GM18909 (cell line): ENCODE measurements at regions not wholly inside any gene's neighbourhood (a gene's known extent, or its start where the extent isn't known, plus 50 kb on each side); places are given as distances from the start of the nearest gene placed in this dataset.

Experiments used
- ATAC-seq: cut with Tn5 transposase; IDR thresholded peaks from one replicate; pipeline ENCODE4 v1.9.1; 2021; ENCODE audit warnings: mild to moderate bottlenecking; ENCODE audit not compliant: unreplicated experiment, poor library complexity

GRCh38 chr4:184575306-184575705 is 73.9 kb downstream of the CASP3 start:
- ATAC-seq: no peak

GRCh38 chr4:184574861-184575260 is 74.4 kb downstream of the CASP3 start:
- ATAC-seq: no peak

GRCh38 chr4:184573701-184574100 is 75.5 kb downstream of the CASP3 start:
- ATAC-seq: no peak

GRCh38 chr4:184568770-184569169 is 80.5 kb downstream of the CASP3 start:
- ATAC-seq: no peak

- no peak for ATAC-seq
Measured at GRCh38 chr4:184563621-184564020, 85.6 kb downstream of the CASP3 start.

- no peak for ATAC-seq
Measured at GRCh38 chr4:184558996-184559395, 84.6 kb upstream of the IRF2 start.

GRCh38 chr4:184553891-184554290 is 79.5 kb upstream of the IRF2 start:
- no peak for ATAC-seq

GRCh38 chr4:184550476-184550875 is 76.1 kb upstream of the IRF2 start:
- ATAC-seq: no peak

GRCh38 chr4:184548648-184549341 is 74.4 kb upstream of the IRF2 start:
- ATAC-seq: no peak

GRCh38 chr4:184548316-184548647 is 73.9 kb upstream of the IRF2 start:
- no peak for ATAC-seq

GRCh38 chr4:184544788-184545409 is 70.5 kb upstream of the IRF2 start:
- no peak for ATAC-seq

- no peak for ATAC-seq
Measured at GRCh38 chr4:184541907-184542306, 67.6 kb upstream of the IRF2 start.

- no peak for ATAC-seq
Measured at GRCh38 chr4:184540307-184540706, 66.0 kb upstream of the IRF2 start.

GRCh38 chr4:184538023-184538599 is 63.8 kb upstream of the IRF2 start:
- ATAC-seq: peak; percentile 59

- peak; percentile 65 for ATAC-seq
Measured at GRCh38 chr4:184537269-184538022, 63.1 kb upstream of the IRF2 start.

- peak; percentile 3 for ATAC-seq
Measured at GRCh38 chr4:184536881-184537248, 62.5 kb upstream of the IRF2 start.

- no peak for ATAC-seq
Measured at GRCh38 chr4:184536065-184536880, 61.9 kb upstream of the IRF2 start.

GRCh38 chr4:184534511-184535391 is 60.4 kb upstream of the IRF2 start:
- peak; percentile 62 for ATAC-seq

GRCh38 chr4:184533908-184534307 is 59.6 kb upstream of the IRF2 start:
- no peak for ATAC-seq
